ENCODE measurements at regions not wholly inside any gene's neighbourhood (a gene's known extent, or its start where the extent isn't known, plus 50 kb on each side); places are given as distances from the start of the nearest gene placed in this dataset.

DNA sequence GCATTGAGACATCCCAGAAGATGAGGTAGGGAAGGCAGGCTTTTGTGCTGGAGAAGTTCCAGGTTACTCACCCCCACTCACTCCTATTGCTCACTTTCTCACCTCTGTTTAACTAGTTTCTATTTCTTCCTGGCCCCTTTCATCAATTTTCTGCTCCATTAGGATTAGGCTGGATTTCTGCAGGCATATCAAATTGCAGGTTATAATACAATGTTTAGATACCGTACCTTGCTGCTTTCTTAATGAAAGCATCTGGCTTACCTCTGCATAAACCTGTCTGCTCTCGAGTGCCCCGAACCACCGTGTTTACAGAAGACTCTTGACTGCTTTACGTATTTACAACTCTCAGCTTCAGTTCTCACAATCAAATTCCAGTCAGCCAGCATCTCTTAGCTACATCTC is 173.7 kb downstream of the ADAMTS15 start:
- Histone ChIP-seq H3K9me3 (no peaks in the 10 kb centered on the region), H3K27me3 (replicated peaks; ENCODE audit: insufficient read depth) (no peaks in the 10 kb centered on the region), H3K27ac (no peak overlapping the region), H3K4me1 (ENCODE audit: control insufficient read depth in 1 of 2, low read depth in 2 of 2) (peaks cover 6 to 17% of the 10 kb centered on the region in 2 donors), H3K4me3 (no peak overlapping the region), H3K36me3 (no peaks in the 10 kb centered on the region)
- ATAC-seq (ENCODE audit: insufficient number of reproducible peaks, low FRiP score, low read depth) (no peak), DNase-seq (ENCODE audit: low spot score) (no peak)
- TF ChIP-seq, protein P1, sequence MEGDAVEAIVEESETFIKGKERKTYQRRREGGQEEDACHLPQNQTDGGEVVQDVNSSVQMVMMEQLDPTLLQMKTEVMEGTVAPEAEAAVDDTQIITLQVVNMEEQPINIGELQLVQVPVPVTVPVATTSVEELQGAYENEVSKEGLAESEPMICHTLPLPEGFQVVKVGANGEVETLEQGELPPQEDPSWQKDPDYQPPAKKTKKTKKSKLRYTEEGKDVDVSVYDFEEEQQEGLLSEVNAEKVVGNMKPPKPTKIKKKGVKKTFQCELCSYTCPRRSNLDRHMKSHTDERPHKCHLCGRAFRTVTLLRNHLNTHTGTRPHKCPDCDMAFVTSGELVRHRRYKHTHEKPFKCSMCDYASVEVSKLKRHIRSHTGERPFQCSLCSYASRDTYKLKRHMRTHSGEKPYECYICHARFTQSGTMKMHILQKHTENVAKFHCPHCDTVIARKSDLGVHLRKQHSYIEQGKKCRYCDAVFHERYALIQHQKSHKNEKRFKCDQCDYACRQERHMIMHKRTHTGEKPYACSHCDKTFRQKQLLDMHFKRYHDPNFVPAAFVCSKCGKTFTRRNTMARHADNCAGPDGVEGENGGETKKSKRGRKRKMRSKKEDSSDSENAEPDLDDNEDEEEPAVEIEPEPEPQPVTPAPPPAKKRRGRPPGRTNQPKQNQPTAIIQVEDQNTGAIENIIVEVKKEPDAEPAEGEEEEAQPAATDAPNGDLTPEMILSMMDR (IDR thresholded peaks at IDR 0.05), result no peak

DNA sequence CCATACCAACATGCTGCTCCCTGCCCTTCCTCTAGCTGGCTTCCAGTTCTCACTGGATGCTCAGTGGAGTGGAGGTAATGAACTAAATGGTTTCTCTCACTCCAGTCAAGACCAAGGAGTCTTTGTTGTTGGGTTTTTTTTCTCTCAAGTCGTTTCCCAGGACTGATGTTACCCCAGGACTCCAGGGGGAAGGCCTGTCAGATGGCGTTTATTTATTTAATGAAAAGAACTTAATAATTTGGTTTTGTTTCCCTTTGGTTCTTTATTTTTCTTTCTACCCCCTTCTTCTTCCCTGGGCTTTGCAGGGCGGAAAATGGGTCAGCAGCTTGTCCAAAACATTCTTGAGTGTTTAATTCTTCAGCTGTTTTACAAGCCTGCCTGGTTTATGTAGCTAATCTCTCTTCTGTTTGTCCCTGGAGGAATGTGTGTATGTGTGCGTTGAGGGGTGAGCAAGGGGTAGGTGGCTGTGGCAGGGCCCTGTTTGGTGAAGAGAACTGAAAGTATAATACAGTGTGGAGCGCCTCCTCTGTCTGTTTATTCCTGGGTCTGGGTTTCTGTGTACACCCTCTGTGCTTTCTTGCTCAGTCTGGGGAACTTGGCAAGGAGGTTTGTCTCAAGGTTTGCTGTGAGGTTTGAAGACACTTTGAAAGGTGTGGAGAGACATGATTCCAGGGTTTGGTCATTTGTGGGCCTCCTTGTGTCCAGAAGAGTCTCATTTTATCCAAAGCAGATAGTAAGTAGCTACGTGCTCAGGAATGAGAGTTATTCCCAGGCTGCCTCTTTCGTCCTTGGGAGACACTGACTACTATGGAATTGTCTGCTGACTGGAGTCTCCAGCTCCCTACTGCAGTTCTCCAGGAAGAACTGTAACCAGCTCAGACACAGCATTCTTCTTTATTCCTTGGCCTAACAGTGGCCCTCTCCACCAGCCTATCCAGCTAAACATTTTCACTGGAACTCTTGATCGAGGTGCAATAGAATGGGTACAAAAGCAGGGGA is 175.5 kb downstream of the ADAMTS15 start:
- DNase-seq (ENCODE audit: low spot score) (no peak), ATAC-seq (ENCODE audit: insufficient number of reproducible peaks, low FRiP score, low read depth) (no peak)
- TF ChIP-seq, protein P1 (IDR thresholded peaks at IDR 0.05), result no peak
- Histone ChIP-seq H3K36me3 (no peaks in the 10 kb centered on the region), H3K4me3 (no peak overlapping the region), H3K9me3 (no peaks in the 10 kb centered on the region), H3K27ac (peak overlapping the region in 1 of 2 donors; percentile 13), H3K27me3 (replicated peaks; ENCODE audit: insufficient read depth) (no peaks in the 10 kb centered on the region), H3K4me1 (ENCODE audit: control insufficient read depth in 1 of 2, low read depth in 2 of 2) (peaks cover 6 to 17% of the 10 kb centered on the region in 2 donors)

DNA sequence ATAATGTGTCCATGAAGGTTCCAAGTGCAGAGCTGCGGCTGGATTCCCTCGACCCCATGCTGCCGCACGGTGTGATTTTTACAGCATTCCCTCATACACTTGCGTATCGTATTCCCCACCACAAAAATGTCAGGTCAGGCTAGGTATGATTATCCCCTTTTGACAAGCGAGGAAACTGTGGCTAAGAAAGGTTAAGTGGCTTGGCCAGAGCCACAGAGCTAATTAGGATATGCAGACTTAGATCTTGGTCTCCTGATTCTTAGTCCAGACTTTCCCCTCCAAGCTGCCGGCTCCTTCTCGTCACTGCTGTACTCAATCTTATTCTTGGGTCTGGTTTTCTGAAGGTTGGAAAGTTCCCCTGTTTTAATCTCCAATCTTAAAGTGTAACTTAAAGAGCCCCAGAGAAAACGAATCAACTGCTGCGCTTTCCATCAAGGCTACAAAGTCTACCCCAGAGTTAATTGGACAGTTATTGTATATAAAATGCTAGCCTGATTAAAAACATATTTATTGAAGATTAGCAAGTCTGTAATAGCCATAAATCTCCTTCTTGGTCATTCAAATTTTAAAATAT is 176.6 kb downstream of the ADAMTS15 start:
- Histone ChIP-seq H3K36me3 (no peaks in the 10 kb centered on the region), H3K27ac (no peak overlapping the region), H3K9me3 (no peaks in the 10 kb centered on the region), H3K4me1 (ENCODE audit: control insufficient read depth in 1 of 2, low read depth in 2 of 2) (peaks cover 6 to 17% of the 10 kb centered on the region in 2 donors), H3K4me3 (no peak overlapping the region), H3K27me3 (replicated peaks; ENCODE audit: insufficient read depth) (no peaks in the 10 kb centered on the region)
- DNase-seq (ENCODE audit: low spot score) (no peak), ATAC-seq (ENCODE audit: insufficient number of reproducible peaks, low FRiP score, low read depth) (no peak)
- TF ChIP-seq, protein P1 (IDR thresholded peaks at IDR 0.05), result no peak

DNA sequence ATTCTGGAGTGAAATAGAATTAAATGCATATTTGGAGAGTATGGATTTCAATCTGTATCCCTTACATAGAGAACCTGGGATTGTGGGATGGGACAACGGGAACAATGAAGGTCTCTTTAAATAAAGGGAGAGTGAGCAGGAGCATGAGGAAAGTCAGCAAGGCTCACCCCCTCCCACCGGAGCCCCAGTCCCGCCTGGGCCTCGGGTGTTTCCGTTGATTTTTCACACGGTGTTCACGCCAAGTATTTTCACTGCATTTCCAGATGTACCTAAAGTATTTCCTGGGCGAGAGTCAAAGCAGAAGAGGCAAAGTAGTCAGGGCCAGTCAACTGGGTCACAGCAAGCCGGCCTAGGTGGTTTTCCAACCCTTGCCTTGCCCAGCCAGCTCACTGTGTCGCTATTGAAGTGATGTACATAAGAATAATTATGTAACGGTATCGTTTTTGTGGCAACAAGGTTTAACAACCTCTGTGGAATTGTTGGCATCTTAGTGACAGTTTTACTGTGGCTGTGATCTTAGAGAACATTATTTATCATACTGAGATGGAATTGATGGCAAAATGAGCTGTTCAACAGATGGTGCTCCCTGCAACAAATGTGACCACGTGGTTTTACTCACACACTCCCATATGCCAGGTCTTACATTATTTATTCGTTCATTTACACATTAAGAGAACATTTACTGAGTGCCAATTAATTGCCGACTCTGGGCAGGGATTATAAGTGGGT is 177.3 kb downstream of the ADAMTS15 start:
- DNase-seq (ENCODE audit: low spot score), result no peak
- Histone ChIP-seq H3K27me3 (replicated peaks; ENCODE audit: insufficient read depth) (no peaks in the 10 kb centered on the region), H3K27ac (no peak overlapping the region), H3K4me3 (no peak overlapping the region), H3K36me3 (no peaks in the 10 kb centered on the region), H3K4me1 (ENCODE audit: control insufficient read depth in 1 of 2, low read depth in 2 of 2) (peaks cover 6 to 17% of the 10 kb centered on the region in 2 donors), H3K9me3 (no peaks in the 10 kb centered on the region)
- TF ChIP-seq, protein P1 (IDR thresholded peaks at IDR 0.05), result no peak
- no peak for ATAC-seq (ENCODE audit: insufficient number of reproducible peaks, low FRiP score, low read depth)

DNA sequence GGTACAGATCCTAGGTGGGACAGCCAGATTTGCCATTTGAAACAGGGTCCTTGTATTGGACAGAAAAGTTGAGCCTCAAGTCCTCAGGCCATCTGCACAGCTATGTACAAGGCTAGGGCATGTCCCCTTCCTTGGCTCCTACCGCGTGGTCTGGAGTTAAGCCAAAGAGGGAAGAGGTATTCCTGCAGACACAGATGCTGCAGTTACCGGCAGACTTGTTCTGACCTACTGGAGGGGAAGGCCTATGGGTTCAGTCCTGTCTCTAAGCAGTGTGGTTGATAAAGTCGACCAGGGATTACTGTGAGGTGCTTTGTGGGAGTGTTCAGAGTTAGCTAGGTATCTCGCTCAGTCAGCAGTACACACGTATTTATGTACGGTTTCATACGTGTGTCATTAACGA is 180.6 kb downstream of the ADAMTS15 start:
- H3K4me3 ChIP-seq, result no peak overlapping the region
- no peaks in the 10 kb centered on the region for H3K27me3 ChIP-seq (replicated peaks; ENCODE audit: insufficient read depth)
- H3K36me3 ChIP-seq, result no peaks in the 10 kb centered on the region
- ATAC-seq (ENCODE audit: insufficient number of reproducible peaks, low FRiP score, low read depth) (no peak), DNase-seq (ENCODE audit: low spot score) (no peak)
- H3K4me1 ChIP-seq (ENCODE audit: control insufficient read depth in 1 of 2, low read depth in 2 of 2), result peaks cover under 1 to 18% of the 10 kb centered on the region in 2 donors
- no peaks in the 10 kb centered on the region for H3K9me3 ChIP-seq
- H3K27ac ChIP-seq, result no peak overlapping the region
- TF ChIP-seq, protein P1 (IDR thresholded peaks at IDR 0.05), result no peak
